DOHH2 (cell line): ENCODE measurements at regions not wholly inside any gene's neighbourhood (a gene's known extent, or its start where the extent isn't known, plus 50 kb on each side); places are given as distances from the start of the nearest gene placed in this dataset.

Experiments used
- H3F3A ChIP-seq: fragments of 200-600 bp; sonication (generic), shearing (Covaris generic); 2 replicates; pipeline ENCODE4 v1.6.0; 2016; ENCODE audit warnings: antibody characterized with exemption, mild to moderate bottlenecking; ENCODE audit not compliant: control insufficient read depth, insufficient read depth
- H3K27ac ChIP-seq: fragments of 200-600 bp; sonication (generic); 2 replicates; pipeline ENCODE4 v1.5.1; 2014; ENCODE audit warnings: low read depth, mild to moderate bottlenecking, low read length, moderate library complexity
- H3K27me3 ChIP-seq: fragments of 200-600 bp; sonication (generic); 2 replicates; pipeline ENCODE4 v1.6.1; 2014; ENCODE audit warnings: mild to moderate bottlenecking, low read length, mixed read lengths; ENCODE audit not compliant: control insufficient read depth
- H3K36me3 ChIP-seq: fragments of 200-600 bp; sonication (generic); 2 replicates; pipeline ENCODE4 v1.6.1; 2014; ENCODE audit warnings: mild to moderate bottlenecking, low read length, moderate library complexity, mixed read lengths; ENCODE audit not compliant: control insufficient read depth
- H3K4me1 ChIP-seq: fragments of 200-600 bp; sonication (generic); 2 replicates; pipeline ENCODE4 v1.6.1; 2014; ENCODE audit warnings: mild to moderate bottlenecking, low read length, mixed read lengths; ENCODE audit not compliant: control insufficient read depth
- H3K4me2 ChIP-seq: fragments of 200-600 bp; sonication (generic); 2 replicates; pipeline ENCODE4 v1.6.0; 2014; ENCODE audit warnings: mild to moderate bottlenecking, low read length, moderate library complexity
- H3K4me3 ChIP-seq: fragments of 200-600 bp; sonication (generic); 2 replicates; pipeline ENCODE4 v1.5.1; 2014; ENCODE audit warnings: mild to moderate bottlenecking, low read length, mixed read lengths
- H3K79me2 ChIP-seq: fragments of 200-600 bp; sonication (generic); 2 replicates; pipeline ENCODE4 v1.6.1; 2014; ENCODE audit warnings: mild to moderate bottlenecking, low read length, mixed read lengths; ENCODE audit not compliant: control insufficient read depth
- H3K9me2 ChIP-seq: fragments of 200-600 bp; sonication (generic); replicated peaks from 2 replicates; pipeline ENCODE4 v1.6.1; 2014; ENCODE audit warnings: mild to moderate bottlenecking, low read length, mixed read lengths; ENCODE audit not compliant: control insufficient read depth
- H3K9me3 ChIP-seq: fragments of 200-600 bp; sonication (generic); 2 replicates; pipeline ENCODE4 v1.6.1; 2014; ENCODE audit warnings: antibody characterized with exemption, low read length, mixed read lengths; ENCODE audit not compliant: control insufficient read depth, insufficient read depth
- H4K20me1 ChIP-seq: fragments of 200-600 bp; sonication (generic); 2 replicates; pipeline ENCODE4 v1.6.0; 2014; ENCODE audit warnings: low read depth, mild to moderate bottlenecking, antibody characterized with exemption, low read length, moderate library complexity; ENCODE audit not compliant: control insufficient read depth, insufficient read depth
- EZH2phosphoT487 ChIP-seq: fragments of 200-600 bp; sonication (generic); IDR thresholded peaks from 2 replicates; pipeline ENCODE4 v1.6.1; 2017; ENCODE audit warnings: borderline replicate concordance, mild to moderate bottlenecking, antibody characterized with exemption, low read length, moderate library complexity, mixed read lengths
- TF ChIP-seq, protein P1 (sequence below): fragments of 200-600 bp; sonication (generic); IDR thresholded peaks from one replicate; pipeline ENCODE4 v1.5.1; 2014; ENCODE audit warnings: antibody characterized with exemption, mild to moderate bottlenecking, low read depth, low read length; ENCODE audit not compliant: poor library complexity, severe bottlenecking

DNA sequence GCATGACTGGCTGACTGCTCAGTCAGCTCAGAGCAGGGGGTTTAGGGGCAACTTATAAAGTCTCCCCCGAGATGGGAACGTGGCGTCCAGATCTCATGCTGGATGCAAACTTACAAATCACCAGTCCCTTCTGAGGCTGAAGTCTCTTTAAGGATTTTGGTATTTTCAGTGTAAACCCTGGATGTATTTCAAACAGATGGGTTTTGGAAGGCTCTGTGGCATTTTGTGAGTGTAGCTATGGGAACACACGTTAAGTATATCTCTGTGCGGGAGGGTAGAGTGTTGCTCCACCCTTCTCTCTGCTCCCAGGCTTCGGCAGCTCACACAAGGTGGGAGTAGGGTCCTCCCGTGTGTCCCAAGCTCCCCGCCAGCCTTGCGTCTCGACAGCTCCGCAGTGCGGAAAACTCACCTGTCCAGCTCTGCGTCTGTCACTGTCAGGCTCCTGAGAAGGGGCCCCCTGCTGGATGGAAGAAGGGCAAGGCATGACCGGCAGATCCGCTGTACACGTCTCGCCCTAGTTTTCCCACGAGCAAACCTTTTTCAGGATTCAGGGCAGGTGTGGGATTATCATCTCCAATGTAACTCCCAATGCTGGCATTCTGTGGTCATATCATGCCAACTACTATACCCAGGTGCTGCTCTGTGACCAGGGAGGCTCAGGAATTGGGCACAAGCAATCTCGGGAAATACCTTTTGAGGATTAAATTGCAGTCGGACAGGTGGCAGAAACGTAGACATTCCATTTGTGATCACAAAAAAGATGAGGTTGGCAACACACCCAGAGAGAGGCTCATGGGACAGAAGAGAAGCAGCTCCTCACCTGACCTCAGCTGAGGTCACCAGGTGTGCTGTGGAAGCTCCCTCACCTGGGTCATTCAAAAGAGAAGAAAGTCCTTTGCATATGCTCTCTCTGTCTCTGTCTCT, 313.9 kb upstream of the B3GAT1 start:
- H3K36me3 ChIP-seq: no peaks in the 10 kb centered on the region
- no peak overlapping the region for H3K4me3 ChIP-seq
- no peaks in the 10 kb centered on the region for H3K9me3 ChIP-seq
- no peaks in the 10 kb centered on the region for H3K79me2 ChIP-seq
- H3K27me3 ChIP-seq: no peaks in the 10 kb centered on the region
- H3F3A ChIP-seq: no peaks in the 10 kb centered on the region
- no peaks in the 10 kb centered on the region for H3K9me2 ChIP-seq
- no peak overlapping the region for H3K27ac ChIP-seq
- no peak overlapping the region for H3K4me2 ChIP-seq
- TF ChIP-seq, protein P1, sequence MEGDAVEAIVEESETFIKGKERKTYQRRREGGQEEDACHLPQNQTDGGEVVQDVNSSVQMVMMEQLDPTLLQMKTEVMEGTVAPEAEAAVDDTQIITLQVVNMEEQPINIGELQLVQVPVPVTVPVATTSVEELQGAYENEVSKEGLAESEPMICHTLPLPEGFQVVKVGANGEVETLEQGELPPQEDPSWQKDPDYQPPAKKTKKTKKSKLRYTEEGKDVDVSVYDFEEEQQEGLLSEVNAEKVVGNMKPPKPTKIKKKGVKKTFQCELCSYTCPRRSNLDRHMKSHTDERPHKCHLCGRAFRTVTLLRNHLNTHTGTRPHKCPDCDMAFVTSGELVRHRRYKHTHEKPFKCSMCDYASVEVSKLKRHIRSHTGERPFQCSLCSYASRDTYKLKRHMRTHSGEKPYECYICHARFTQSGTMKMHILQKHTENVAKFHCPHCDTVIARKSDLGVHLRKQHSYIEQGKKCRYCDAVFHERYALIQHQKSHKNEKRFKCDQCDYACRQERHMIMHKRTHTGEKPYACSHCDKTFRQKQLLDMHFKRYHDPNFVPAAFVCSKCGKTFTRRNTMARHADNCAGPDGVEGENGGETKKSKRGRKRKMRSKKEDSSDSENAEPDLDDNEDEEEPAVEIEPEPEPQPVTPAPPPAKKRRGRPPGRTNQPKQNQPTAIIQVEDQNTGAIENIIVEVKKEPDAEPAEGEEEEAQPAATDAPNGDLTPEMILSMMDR: no peak
- TF ChIP-seq EZH2phosphoT487: no peak
- no peaks in the 10 kb centered on the region for H3K4me1 ChIP-seq
- H4K20me1 ChIP-seq: no peaks in the 10 kb centered on the region

DNA sequence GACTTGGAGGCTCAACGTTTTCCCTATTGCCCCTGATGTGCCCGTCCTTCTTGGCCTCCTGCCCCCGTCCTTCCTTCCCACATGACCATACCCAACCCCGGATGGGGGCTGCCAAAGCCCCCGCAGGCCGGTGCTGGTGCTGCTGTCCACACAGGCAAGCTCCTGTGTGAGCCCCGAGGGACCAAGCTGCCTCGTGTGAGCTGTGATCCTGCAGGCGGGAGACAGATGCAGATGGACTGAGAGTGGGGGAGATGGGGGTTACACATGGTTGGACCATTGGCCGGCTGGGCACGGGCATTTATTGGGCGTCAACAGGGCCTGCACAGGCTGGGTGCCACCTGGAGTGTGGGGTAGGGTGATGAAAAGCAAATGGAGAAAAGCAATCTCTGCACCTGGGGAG, 313.2 kb upstream of the B3GAT1 start:
- Histone ChIP-seq H3K27ac (no peak overlapping the region), H3K4me2 (no peak overlapping the region), H3K36me3 (no peaks in the 10 kb centered on the region), H4K20me1 (no peaks in the 10 kb centered on the region), H3K4me1 (no peaks in the 10 kb centered on the region), H3K9me3 (no peaks in the 10 kb centered on the region), H3K9me2 (no peaks in the 10 kb centered on the region), H3K79me2 (no peaks in the 10 kb centered on the region), H3K4me3 (no peak overlapping the region), H3K27me3 (no peaks in the 10 kb centered on the region), H3F3A (no peaks in the 10 kb centered on the region)
- no peak for TF ChIP-seq EZH2phosphoT487
- TF ChIP-seq, protein P1: no peak

DNA sequence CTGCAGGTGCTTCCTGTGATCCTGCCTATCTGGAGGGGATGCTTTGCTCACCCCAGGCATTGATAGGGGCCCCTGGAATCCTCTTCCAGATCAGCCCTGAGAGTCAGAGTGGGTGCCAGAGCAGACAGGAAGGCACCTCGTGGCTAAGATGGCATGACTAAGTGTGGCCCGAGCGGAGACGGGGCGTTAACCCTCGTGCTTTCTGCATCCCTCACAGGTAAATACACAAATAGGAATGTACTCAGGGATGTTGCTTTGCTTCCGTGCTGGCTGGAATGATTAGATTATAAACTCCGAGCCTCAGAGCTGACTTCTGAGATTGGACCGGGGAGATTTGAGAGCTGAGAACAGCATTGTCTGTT, 312.7 kb upstream of the B3GAT1 start:
- no peaks in the 10 kb centered on the region for H3K9me2 ChIP-seq
- no peaks in the 10 kb centered on the region for H3K9me3 ChIP-seq
- no peaks in the 10 kb centered on the region for H3K79me2 ChIP-seq
- no peaks in the 10 kb centered on the region for H3K27me3 ChIP-seq
- H3K4me2 ChIP-seq: no peak overlapping the region
- no peak overlapping the region for H3K27ac ChIP-seq
- no peaks in the 10 kb centered on the region for H3K36me3 ChIP-seq
- no peaks in the 10 kb centered on the region for H4K20me1 ChIP-seq
- no peak overlapping the region for H3K4me3 ChIP-seq
- H3K4me1 ChIP-seq: no peaks in the 10 kb centered on the region
- no peaks in the 10 kb centered on the region for H3F3A ChIP-seq
- TF ChIP-seq, protein P1: no peak
- TF ChIP-seq EZH2phosphoT487: no peak
